Spleen (tissue), 7 donors: ENCODE measurements at regions not wholly inside any gene's neighbourhood (a gene's known extent, or its start where the extent isn't known, plus 50 kb on each side); places are given as distances from the start of the nearest gene placed in this dataset.

ENCODE experiments used
- POLR2A ChIP-seq, 3 donors: fragments of 450-650 bp; IDR thresholded peaks; one replicate each; pipeline ENCODE4 v1.5.1; 2017; ENCODE audit warnings: antibody characterized with exemption in 3 of 3, mild to moderate bottlenecking in 1 of 3
- POLR2AphosphoS5 ChIP-seq, 3 donors: sonication (generic); formaldehyde crosslinking; IDR thresholded peaks; one replicate each; pipeline ENCODE4 v1.5.1; 2017; ENCODE audit warnings: antibody characterized with exemption in 3 of 3
- TF ChIP-seq, protein P1 (sequence below), 11 experiments: fragments of 200-600 bp in 7 of 11; fragments of 450-650 bp in 4 of 11; sonication (generic) in 4 of 11; IDR thresholded peaks in 8 of 11; conservative IDR thresholded peaks in 3 of 11; 1 replicate in 7 of 11; 2 replicates in 4 of 11; pipeline versions ENCODE4 v1.4.0 to v1.8.0; 2016 to 2021; ENCODE audit warnings: antibody characterized with exemption in 11 of 11, inconsistent platforms in 4 of 11, mild to moderate bottlenecking in 1 of 11
- donor health status: DM: no; HTN: no; CAD: no; lungs with moderate emphysema.
- donor health status: DM: no; HTN: no; CAD: no.
- donor health status: DM: no; HTN: no; CAD: no.

DNA sequence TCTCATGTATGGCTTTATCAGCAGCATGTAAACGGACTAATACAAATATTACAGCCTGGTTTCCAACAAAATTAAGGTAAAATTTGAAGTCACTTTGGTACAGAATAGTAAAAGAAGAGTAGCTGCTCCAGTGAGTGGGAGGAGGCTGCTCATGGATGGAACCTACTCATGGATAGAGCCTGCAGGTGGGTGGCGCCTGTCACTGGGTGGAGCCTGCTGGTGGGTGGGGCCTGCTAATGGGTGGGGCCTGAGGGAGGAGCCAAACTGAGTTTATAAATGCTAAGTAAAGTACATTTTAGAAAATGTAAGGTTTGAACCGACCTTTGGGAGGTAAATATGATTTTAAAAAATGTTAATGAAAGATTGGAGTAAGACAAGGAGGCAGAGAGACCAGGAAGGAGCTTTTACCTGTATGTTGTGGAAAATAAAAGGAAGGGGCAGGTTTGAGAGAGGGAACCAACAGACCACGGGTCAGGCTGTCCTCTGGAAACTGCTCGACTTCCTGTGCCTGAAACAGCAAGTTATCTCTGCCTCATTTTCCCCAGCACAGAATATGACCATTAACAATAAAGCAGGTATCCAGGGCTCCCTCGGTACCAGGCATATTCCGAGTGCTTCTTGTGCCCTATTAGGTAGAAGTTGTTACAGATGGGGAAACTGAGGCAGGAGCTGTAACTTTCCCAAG, 55.9 kb upstream of the SEL1L start:
- TF ChIP-seq, protein P1, sequence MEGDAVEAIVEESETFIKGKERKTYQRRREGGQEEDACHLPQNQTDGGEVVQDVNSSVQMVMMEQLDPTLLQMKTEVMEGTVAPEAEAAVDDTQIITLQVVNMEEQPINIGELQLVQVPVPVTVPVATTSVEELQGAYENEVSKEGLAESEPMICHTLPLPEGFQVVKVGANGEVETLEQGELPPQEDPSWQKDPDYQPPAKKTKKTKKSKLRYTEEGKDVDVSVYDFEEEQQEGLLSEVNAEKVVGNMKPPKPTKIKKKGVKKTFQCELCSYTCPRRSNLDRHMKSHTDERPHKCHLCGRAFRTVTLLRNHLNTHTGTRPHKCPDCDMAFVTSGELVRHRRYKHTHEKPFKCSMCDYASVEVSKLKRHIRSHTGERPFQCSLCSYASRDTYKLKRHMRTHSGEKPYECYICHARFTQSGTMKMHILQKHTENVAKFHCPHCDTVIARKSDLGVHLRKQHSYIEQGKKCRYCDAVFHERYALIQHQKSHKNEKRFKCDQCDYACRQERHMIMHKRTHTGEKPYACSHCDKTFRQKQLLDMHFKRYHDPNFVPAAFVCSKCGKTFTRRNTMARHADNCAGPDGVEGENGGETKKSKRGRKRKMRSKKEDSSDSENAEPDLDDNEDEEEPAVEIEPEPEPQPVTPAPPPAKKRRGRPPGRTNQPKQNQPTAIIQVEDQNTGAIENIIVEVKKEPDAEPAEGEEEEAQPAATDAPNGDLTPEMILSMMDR (IDR thresholded peaks at IDR 0.05 in 8 of 11, conservative IDR thresholded peaks at IDR 0.05 in 3 of 11): no peak
- TF ChIP-seq POLR2A (IDR thresholded peaks at IDR 0.05) (no peak), POLR2AphosphoS5 (IDR thresholded peaks at IDR 0.05) (no peak)
